SK-N-SH (cell line): ENCODE measurements at regions not wholly inside any gene's neighbourhood (a gene's known extent, or its start where the extent isn't known, plus 50 kb on each side); places are given as distances from the start of the nearest gene placed in this dataset.
A peak's percentile ranks its signal among the peaks of the same experiment; 100 is the strongest.

ENCODE experiments used
- ELF1 ChIP-seq: IDR thresholded peaks from 2 replicates; pipeline ENCODE4 v1.4.0; 2012
- EZH2phosphoT487 ChIP-seq: fragments of 200-600 bp; sonication (generic); IDR thresholded peaks from 2 replicates; pipeline ENCODE4 v1.6.1; 2017; ENCODE audit warnings: low read depth, mixed run types, mild to moderate bottlenecking, antibody characterized with exemption, moderate library complexity, borderline replicate concordance
- FOXJ3 ChIP-seq: sonication (generic); formaldehyde crosslinking; IDR thresholded peaks from 2 replicates; pipeline ENCODE4 v1.5.1; 2020; ENCODE audit warnings: mild to moderate bottlenecking, missing genetic modification reagents
- GABPA ChIP-seq: IDR thresholded peaks from 2 replicates; pipeline ENCODE4 v1.4.0; 2012; ENCODE audit warnings: low read depth, mild to moderate bottlenecking
- POLR2AphosphoS5 ChIP-seq: IDR thresholded peaks from 2 replicates; pipeline ENCODE4 v1.6.1; 2012; ENCODE audit warnings: low read depth, low read length
- RAD21 ChIP-seq: IDR thresholded peaks from 2 replicates; pipeline ENCODE4 v1.6.1; 2012; ENCODE audit warnings: mild to moderate bottlenecking, low read length
- RCOR1 ChIP-seq: fragments of 150-350 bp; IDR thresholded peaks from 2 replicates; pipeline ENCODE4 v1.6.1; 2017; ENCODE audit warnings: antibody characterized with exemption, low read length
- SIN3A ChIP-seq: IDR thresholded peaks from 2 replicates; pipeline ENCODE4 v1.6.1; 2012; ENCODE audit warnings: low read depth, mild to moderate bottlenecking, low read length, moderate library complexity, borderline replicate concordance
- TEAD4 ChIP-seq: IDR thresholded peaks from 2 replicates; pipeline ENCODE4 v1.4.0; 2012; ENCODE audit warnings: mild to moderate bottlenecking, borderline replicate concordance; ENCODE audit not compliant: insufficient read depth
- TF ChIP-seq, protein P1 (sequence below): fragments of 200-600 bp; sonication (generic); IDR thresholded peaks from 2 replicates; pipeline ENCODE4 v1.6.1; 2017; ENCODE audit warnings: antibody characterized with exemption, mild to moderate bottlenecking, moderate library complexity
- TF ChIP-seq, protein P2 (sequence below): IDR thresholded peaks from 2 replicates; pipeline ENCODE4 v1.6.1; 2012; ENCODE audit warnings: mild to moderate bottlenecking, low read depth, low read length, moderate library complexity

- TF ChIP-seq SIN3A (no peak), EZH2phosphoT487 (no peak), ELF1 (no peak), RCOR1 (no peak), RAD21 (0 out of 2 replicates have a peak, but pooled peaks have one; percentile 3), GABPA (no peak), POLR2AphosphoS5 (no peak), TEAD4 (no peak), FOXJ3 (no peak)
- TF ChIP-seq, protein P1, sequence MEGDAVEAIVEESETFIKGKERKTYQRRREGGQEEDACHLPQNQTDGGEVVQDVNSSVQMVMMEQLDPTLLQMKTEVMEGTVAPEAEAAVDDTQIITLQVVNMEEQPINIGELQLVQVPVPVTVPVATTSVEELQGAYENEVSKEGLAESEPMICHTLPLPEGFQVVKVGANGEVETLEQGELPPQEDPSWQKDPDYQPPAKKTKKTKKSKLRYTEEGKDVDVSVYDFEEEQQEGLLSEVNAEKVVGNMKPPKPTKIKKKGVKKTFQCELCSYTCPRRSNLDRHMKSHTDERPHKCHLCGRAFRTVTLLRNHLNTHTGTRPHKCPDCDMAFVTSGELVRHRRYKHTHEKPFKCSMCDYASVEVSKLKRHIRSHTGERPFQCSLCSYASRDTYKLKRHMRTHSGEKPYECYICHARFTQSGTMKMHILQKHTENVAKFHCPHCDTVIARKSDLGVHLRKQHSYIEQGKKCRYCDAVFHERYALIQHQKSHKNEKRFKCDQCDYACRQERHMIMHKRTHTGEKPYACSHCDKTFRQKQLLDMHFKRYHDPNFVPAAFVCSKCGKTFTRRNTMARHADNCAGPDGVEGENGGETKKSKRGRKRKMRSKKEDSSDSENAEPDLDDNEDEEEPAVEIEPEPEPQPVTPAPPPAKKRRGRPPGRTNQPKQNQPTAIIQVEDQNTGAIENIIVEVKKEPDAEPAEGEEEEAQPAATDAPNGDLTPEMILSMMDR, result no peak
- TF ChIP-seq, protein P2, sequence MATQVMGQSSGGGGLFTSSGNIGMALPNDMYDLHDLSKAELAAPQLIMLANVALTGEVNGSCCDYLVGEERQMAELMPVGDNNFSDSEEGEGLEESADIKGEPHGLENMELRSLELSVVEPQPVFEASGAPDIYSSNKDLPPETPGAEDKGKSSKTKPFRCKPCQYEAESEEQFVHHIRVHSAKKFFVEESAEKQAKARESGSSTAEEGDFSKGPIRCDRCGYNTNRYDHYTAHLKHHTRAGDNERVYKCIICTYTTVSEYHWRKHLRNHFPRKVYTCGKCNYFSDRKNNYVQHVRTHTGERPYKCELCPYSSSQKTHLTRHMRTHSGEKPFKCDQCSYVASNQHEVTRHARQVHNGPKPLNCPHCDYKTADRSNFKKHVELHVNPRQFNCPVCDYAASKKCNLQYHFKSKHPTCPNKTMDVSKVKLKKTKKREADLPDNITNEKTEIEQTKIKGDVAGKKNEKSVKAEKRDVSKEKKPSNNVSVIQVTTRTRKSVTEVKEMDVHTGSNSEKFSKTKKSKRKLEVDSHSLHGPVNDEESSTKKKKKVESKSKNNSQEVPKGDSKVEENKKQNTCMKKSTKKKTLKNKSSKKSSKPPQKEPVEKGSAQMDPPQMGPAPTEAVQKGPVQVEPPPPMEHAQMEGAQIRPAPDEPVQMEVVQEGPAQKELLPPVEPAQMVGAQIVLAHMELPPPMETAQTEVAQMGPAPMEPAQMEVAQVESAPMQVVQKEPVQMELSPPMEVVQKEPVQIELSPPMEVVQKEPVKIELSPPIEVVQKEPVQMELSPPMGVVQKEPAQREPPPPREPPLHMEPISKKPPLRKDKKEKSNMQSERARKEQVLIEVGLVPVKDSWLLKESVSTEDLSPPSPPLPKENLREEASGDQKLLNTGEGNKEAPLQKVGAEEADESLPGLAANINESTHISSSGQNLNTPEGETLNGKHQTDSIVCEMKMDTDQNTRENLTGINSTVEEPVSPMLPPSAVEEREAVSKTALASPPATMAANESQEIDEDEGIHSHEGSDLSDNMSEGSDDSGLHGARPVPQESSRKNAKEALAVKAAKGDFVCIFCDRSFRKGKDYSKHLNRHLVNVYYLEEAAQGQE, result no peak
Measured at GRCh38 chr3:105195260-105195659, 171.4 kb upstream of the ALCAM start.
